DMS 273 treated with DMSO at 0.1 percent for 48 hours (cell line): ENCODE measurements at regions not wholly inside any gene's neighbourhood (a gene's known extent, or its start where the extent isn't known, plus 50 kb on each side); places are given as distances from the start of the nearest gene placed in this dataset.

ENCODE experiments used
- DNase-seq: peaks from one replicate; lab custom pipeline; 2025; lab: John Stamatoyannopoulos, UW

- no peak for DNase-seq
Measured at GRCh38 chr5:179430193-179431175, 85.2 kb upstream of the ADAMTS2 start.

GRCh38 chr5:179427676-179428056 is 82.4 kb upstream of the ADAMTS2 start:
- no peak for DNase-seq

- DNase-seq, result no peak
Measured at GRCh38 chr5:179427032-179427675, 81.9 kb upstream of the ADAMTS2 start.

- no peak for DNase-seq
Measured at GRCh38 chr5:179422908-179423481, 77.7 kb upstream of the ADAMTS2 start.

- no peak for DNase-seq
Measured at GRCh38 chr5:179422213-179422855, 77.1 kb upstream of the ADAMTS2 start.

GRCh38 chr5:179421144-179421901 is 76.1 kb upstream of the ADAMTS2 start:
- DNase-seq, result no peak

GRCh38 chr5:179420476-179420875 is 75.2 kb upstream of the ADAMTS2 start:
- DNase-seq, result no peak

- no peak for DNase-seq
Measured at GRCh38 chr5:179418972-179419371, 73.7 kb upstream of the ADAMTS2 start.

- no peak for DNase-seq
Measured at GRCh38 chr5:179417696-179418095, 72.4 kb upstream of the ADAMTS2 start.

- no peak for DNase-seq
Measured at GRCh38 chr5:179417016-179417415, 71.8 kb upstream of the ADAMTS2 start.

- no peak for DNase-seq
Measured at GRCh38 chr5:179416114-179416822, 71.0 kb upstream of the ADAMTS2 start.

- no peak for DNase-seq
Measured at GRCh38 chr5:179415291-179416060, 70.2 kb upstream of the ADAMTS2 start.

GRCh38 chr5:179414459-179415261 is 69.4 kb upstream of the ADAMTS2 start:
- DNase-seq, result no peak

GRCh38 chr5:179413711-179414458 is 68.6 kb upstream of the ADAMTS2 start:
- no peak for DNase-seq

GRCh38 chr5:179413086-179413690 is 67.9 kb upstream of the ADAMTS2 start:
- DNase-seq, result no peak

GRCh38 chr5:179411161-179411841 is 66.0 kb upstream of the ADAMTS2 start:
- DNase-seq, result no peak

- DNase-seq, result no peak
Measured at GRCh38 chr5:179410291-179411160, 65.3 kb upstream of the ADAMTS2 start.
